ENCODE measurements at regions not wholly inside any gene's neighbourhood (a gene's known extent, or its start where the extent isn't known, plus 50 kb on each side); places are given as distances from the start of the nearest gene placed in this dataset.

- Histone ChIP-seq H3K4me1 (replicated peaks) (no peaks in the 10 kb centered on the region), H3K4me3 (no peak overlapping the region), H3K27me3 (replicated peaks; ENCODE audit: insufficient read depth) (no peaks in the 10 kb centered on the region), H3K9me3 (no peaks in the 10 kb centered on the region), H3K27ac (no peak overlapping the region), H3K36me3 (no peaks in the 10 kb centered on the region)
- intact Hi-C loops (cut with DNase I) = no loop called here
- TF ChIP-seq POLR2AphosphoS5 (IDR thresholded peaks at IDR 0.05) = no peak
- TF ChIP-seq POLR2A (IDR thresholded peaks at IDR 0.05) = no peak
- no peak for DNase-seq (ENCODE audit: low spot score)
- 96% methylated on average over 3 of the region's 3 CpGs for WGBS
These were observed 508.5 kb downstream of the EPHA4 start for GRCh38 chr2:221063568-221063967.

DNA sequence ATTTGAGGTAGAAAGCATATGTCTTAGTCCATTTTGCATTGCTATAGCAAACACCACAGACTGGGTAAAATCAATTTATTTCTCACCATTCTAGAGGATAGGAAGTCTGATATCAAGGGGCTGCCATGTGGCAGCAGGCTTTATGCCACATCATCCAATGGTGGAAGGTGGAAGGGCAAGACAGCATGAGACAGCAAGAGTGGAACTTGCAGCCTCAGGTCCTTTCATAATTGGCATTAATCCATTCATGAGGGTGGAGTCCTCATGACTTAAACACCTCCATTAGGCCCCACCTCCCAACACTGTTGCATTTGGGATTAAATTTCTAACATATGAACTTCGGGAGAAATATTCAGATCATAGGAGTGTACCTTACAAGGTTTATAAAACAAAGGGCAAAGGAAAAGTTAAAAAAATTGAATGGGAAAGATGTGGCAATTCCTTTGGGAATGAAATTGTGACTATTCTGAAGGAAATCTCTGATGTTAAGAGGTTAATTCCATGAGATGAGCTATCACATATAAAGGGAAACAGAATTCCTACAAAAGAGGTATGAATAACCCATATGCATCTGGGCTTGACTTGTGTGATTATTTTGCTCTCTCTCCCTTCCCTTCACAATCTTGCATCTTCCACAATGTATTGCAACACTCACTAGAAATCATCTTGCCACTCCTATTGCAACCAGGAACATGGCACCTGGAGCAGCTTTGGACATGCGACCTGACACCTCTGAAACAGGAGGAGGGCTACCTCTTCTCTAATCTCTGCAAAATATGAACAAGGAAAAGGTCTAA is 507.8 kb downstream of the EPHA4 start:
- H3K4me1 ChIP-seq (replicated peaks) = no peaks in the 10 kb centered on the region
- TF ChIP-seq POLR2A (IDR thresholded peaks at IDR 0.05) = no peak
- TF ChIP-seq CTCF (IDR thresholded peaks at IDR 0.05) = no peak
- no peak for TF ChIP-seq POLR2AphosphoS5 (IDR thresholded peaks at IDR 0.05)
- H3K27ac ChIP-seq = no peak overlapping the region
- no peaks in the 10 kb centered on the region for H3K9me3 ChIP-seq
- intact Hi-C loops (cut with DNase I) = no loop called here
- no peak overlapping the region for H3K4me3 ChIP-seq
- 97% methylated on average over 2 of the region's 2 CpGs for whole genome bisulfite sequencing
- no peaks in the 10 kb centered on the region for H3K27me3 ChIP-seq (replicated peaks; ENCODE audit: insufficient read depth)
- DNase-seq (ENCODE audit: low spot score) = no peak
- no peaks in the 10 kb centered on the region for H3K36me3 ChIP-seq

- H3K27me3 ChIP-seq (replicated peaks; ENCODE audit: insufficient read depth) = no peaks in the 10 kb centered on the region
- H3K4me3 ChIP-seq = no peak overlapping the region
- H3K27ac ChIP-seq = no peak overlapping the region
- no peak for TF ChIP-seq CTCF (IDR thresholded peaks at IDR 0.05)
- intact Hi-C loops (cut with DNase I) = no loop called here
- no peak for DNase-seq (ENCODE audit: low spot score)
- no peaks in the 10 kb centered on the region for H3K36me3 ChIP-seq
- no peaks in the 10 kb centered on the region for H3K4me1 ChIP-seq (replicated peaks)
- 87% methylated on average over 3 of the region's 3 CpGs for WGBS
- no peaks in the 10 kb centered on the region for H3K9me3 ChIP-seq
These were observed 507.2 kb downstream of the EPHA4 start for GRCh38 chr2:221064880-221065279.

DNA sequence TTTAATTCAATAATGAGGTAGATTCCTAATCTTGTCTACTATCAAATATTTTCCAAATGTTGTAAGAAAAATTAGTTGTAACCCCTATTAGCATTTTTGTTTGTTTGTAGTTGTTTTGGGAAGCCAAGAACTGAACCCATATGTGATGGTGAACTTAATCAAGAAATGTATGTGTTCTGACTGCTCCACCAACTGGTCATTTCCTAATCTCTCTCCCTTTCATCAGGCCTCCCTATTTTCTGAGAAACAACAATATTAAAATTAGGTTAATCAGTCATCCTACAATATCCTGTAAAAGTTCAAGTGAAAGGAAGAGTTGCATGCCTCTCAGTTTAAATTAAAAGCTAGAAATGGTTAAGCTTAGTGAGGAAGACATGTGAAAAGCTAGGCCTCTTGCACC is 504.0 kb downstream of the EPHA4 start:
- H3K27me3 ChIP-seq (replicated peaks; ENCODE audit: insufficient read depth) = no peaks in the 10 kb centered on the region
- H3K4me3 ChIP-seq = no peak overlapping the region
- no peaks in the 10 kb centered on the region for H3K36me3 ChIP-seq
- H3K4me1 ChIP-seq (replicated peaks) = no peaks in the 10 kb centered on the region
- TF ChIP-seq POLR2A (IDR thresholded peaks at IDR 0.05) (no peak), CTCF (IDR thresholded peaks at IDR 0.05) (no peak), POLR2AphosphoS5 (IDR thresholded peaks at IDR 0.05) (no peak)
- no peak for DNase-seq (ENCODE audit: low spot score)
- H3K27ac ChIP-seq = no peak overlapping the region
- intact Hi-C loops (cut with DNase I) = no loop called here
- no peaks in the 10 kb centered on the region for H3K9me3 ChIP-seq

- DNase-seq (ENCODE audit: low spot score) = no peak
- Histone ChIP-seq H3K27me3 (replicated peaks; ENCODE audit: insufficient read depth) (no peaks in the 10 kb centered on the region), H3K9me3 (no peaks in the 10 kb centered on the region), H3K4me3 (no peak overlapping the region), H3K36me3 (no peaks in the 10 kb centered on the region), H3K4me1 (replicated peaks) (no peaks in the 10 kb centered on the region), H3K27ac (no peak overlapping the region)
- intact Hi-C loops (cut with DNase I) = no loop called here
- WGBS = 94% methylated on average over 1 of the region's 1 CpG
- TF ChIP-seq POLR2A (IDR thresholded peaks at IDR 0.05) (no peak), POLR2AphosphoS5 (IDR thresholded peaks at IDR 0.05) (no peak), CTCF (IDR thresholded peaks at IDR 0.05) (no peak)
These were observed 502.0 kb downstream of the EPHA4 start for GRCh38 chr2:221070106-221070505.
